ENCODE measurements at regions not wholly inside any gene's neighbourhood (a gene's known extent, or its start where the extent isn't known, plus 50 kb on each side); places are given as distances from the start of the nearest gene placed in this dataset.

- no peaks in the 10 kb centered on the region for H3K9me3 ChIP-seq (ENCODE audit: low read length)
- no peak overlapping the region for H2AFZ ChIP-seq (ENCODE audit: low read length)
- no peaks in the 10 kb centered on the region for H3K27me3 ChIP-seq (ENCODE audit: insufficient read depth, low read length)
- H3K9ac ChIP-seq (ENCODE audit: low read length) = no peak overlapping the region
- no peak overlapping the region for H3K27ac ChIP-seq (ENCODE audit: low read depth, low read length, poor library complexity, severe bottlenecking)
- no peaks in the 10 kb centered on the region for H3K9me2 ChIP-seq (ENCODE audit: low read depth, low read length)
- H4K20me1 ChIP-seq (ENCODE audit: insufficient read depth, low read length) = no peaks in the 10 kb centered on the region
- H3K4me2 ChIP-seq (ENCODE audit: low read length) = no peak overlapping the region
- TF ChIP-seq EZH2 (IDR thresholded peaks at IDR 0.05; ENCODE audit: borderline replicate concordance, low read length) = no peak
- no peak for TF ChIP-seq CTCF (IDR thresholded peaks at IDR 0.05; ENCODE audit: low read length)
- H3K36me3 ChIP-seq (ENCODE audit: insufficient read depth, low read length) = no peaks in the 10 kb centered on the region
- H3K4me3 ChIP-seq (ENCODE audit: low read depth, low read length, poor library complexity, severe bottlenecking) = no peak overlapping the region
- no peaks in the 10 kb centered on the region for H3K79me2 ChIP-seq (ENCODE audit: insufficient read depth, low read length)
- H3F3A ChIP-seq (ENCODE audit: insufficient read depth, low read length) = no peaks in the 10 kb centered on the region
- no peaks in the 10 kb centered on the region for H3K4me1 ChIP-seq (ENCODE audit: insufficient read depth, low read length, severe bottlenecking)
Measured at GRCh38 chr10:53749439-53749838, 976.9 kb upstream of the MBL2 start.

GRCh38 chr10:53748319-53748718 lies 975.7 kb upstream of the MBL2 start:
- TF ChIP-seq EZH2 (IDR thresholded peaks at IDR 0.05; ENCODE audit: borderline replicate concordance, low read length) (no peak), CTCF (IDR thresholded peaks at IDR 0.05; ENCODE audit: low read length) (no peak)
- no peak overlapping the region for H2AFZ ChIP-seq (ENCODE audit: low read length)
- no peaks in the 10 kb centered on the region for H3K9me3 ChIP-seq (ENCODE audit: low read length)
- no peaks in the 10 kb centered on the region for H3K4me1 ChIP-seq (ENCODE audit: insufficient read depth, low read length, severe bottlenecking)
- no peak overlapping the region for H3K4me2 ChIP-seq (ENCODE audit: low read length)
- H3F3A ChIP-seq (ENCODE audit: insufficient read depth, low read length) = no peaks in the 10 kb centered on the region
- no peak overlapping the region for H3K4me3 ChIP-seq (ENCODE audit: low read depth, low read length, poor library complexity, severe bottlenecking)
- H3K9ac ChIP-seq (ENCODE audit: low read length) = no peak overlapping the region
- no peaks in the 10 kb centered on the region for H3K79me2 ChIP-seq (ENCODE audit: insufficient read depth, low read length)
- no peaks in the 10 kb centered on the region for H3K36me3 ChIP-seq (ENCODE audit: insufficient read depth, low read length)
- H3K27ac ChIP-seq (ENCODE audit: low read depth, low read length, poor library complexity, severe bottlenecking) = no peak overlapping the region
- H3K27me3 ChIP-seq (ENCODE audit: insufficient read depth, low read length) = no peaks in the 10 kb centered on the region
- no peaks in the 10 kb centered on the region for H4K20me1 ChIP-seq (ENCODE audit: insufficient read depth, low read length)
- H3K9me2 ChIP-seq (ENCODE audit: low read depth, low read length) = no peaks in the 10 kb centered on the region

GRCh38 chr10:53744746-53745145 lies 972.2 kb upstream of the MBL2 start:
- no peaks in the 10 kb centered on the region for H3K9me3 ChIP-seq (ENCODE audit: low read length)
- H3K4me1 ChIP-seq (ENCODE audit: insufficient read depth, low read length, severe bottlenecking) = no peaks in the 10 kb centered on the region

More at GRCh38 chr10:53744746-53745145, 972.2 kb upstream of the MBL2 start:
- H3K27me3 ChIP-seq (ENCODE audit: insufficient read depth, low read length) = no peaks in the 10 kb centered on the region
- H2AFZ ChIP-seq (ENCODE audit: low read length) = no peak overlapping the region
- H3K79me2 ChIP-seq (ENCODE audit: insufficient read depth, low read length) = no peaks in the 10 kb centered on the region
- H3K27ac ChIP-seq (ENCODE audit: low read depth, low read length, poor library complexity, severe bottlenecking) = no peak overlapping the region
- H3K4me3 ChIP-seq (ENCODE audit: low read depth, low read length, poor library complexity, severe bottlenecking) = no peak overlapping the region
- no peaks in the 10 kb centered on the region for H3F3A ChIP-seq (ENCODE audit: insufficient read depth, low read length)
- no peak overlapping the region for H3K9ac ChIP-seq (ENCODE audit: low read length)
- no peaks in the 10 kb centered on the region for H4K20me1 ChIP-seq (ENCODE audit: insufficient read depth, low read length)
- H3K9me2 ChIP-seq (ENCODE audit: low read depth, low read length) = no peaks in the 10 kb centered on the region
- no peak for TF ChIP-seq EZH2 (IDR thresholded peaks at IDR 0.05; ENCODE audit: borderline replicate concordance, low read length)
- no peak for TF ChIP-seq CTCF (IDR thresholded peaks at IDR 0.05; ENCODE audit: low read length)
- H3K36me3 ChIP-seq (ENCODE audit: insufficient read depth, low read length) = no peaks in the 10 kb centered on the region
- H3K4me2 ChIP-seq (ENCODE audit: low read length) = no peak overlapping the region

Measured in OCI-LY1 (cell line).